Cardiac fibroblast (primary cell): ENCODE measurements at regions not wholly inside any gene's neighbourhood (a gene's known extent, or its start where the extent isn't known, plus 50 kb on each side); places are given as distances from the start of the nearest gene placed in this dataset.

Experiments used
- DNase-seq, 2 donors: peaks; one replicate each; pipeline versions ENCODE4 v3.0.0 to v3.0.0-alpha.2; 2010; ENCODE audit warnings: low read depth in 2 of 2
- H3K4me3 ChIP-seq, 2 donors: replicated peaks in 1 of 2; 1 replicate in 1 of 2; 2 replicates in 1 of 2; pipeline ENCODE4 v1.5.1; 2011; ENCODE audit warnings: low read depth in 2 of 2, low read length in 2 of 2, mild to moderate bottlenecking in 2 of 2, moderate library complexity in 1 of 2
- CTCF ChIP-seq: IDR thresholded peaks from one replicate; pipeline ENCODE4 v1.5.1; 2011; ENCODE audit warnings: low read depth, mild to moderate bottlenecking, low read length, inconsistent platforms

DNA sequence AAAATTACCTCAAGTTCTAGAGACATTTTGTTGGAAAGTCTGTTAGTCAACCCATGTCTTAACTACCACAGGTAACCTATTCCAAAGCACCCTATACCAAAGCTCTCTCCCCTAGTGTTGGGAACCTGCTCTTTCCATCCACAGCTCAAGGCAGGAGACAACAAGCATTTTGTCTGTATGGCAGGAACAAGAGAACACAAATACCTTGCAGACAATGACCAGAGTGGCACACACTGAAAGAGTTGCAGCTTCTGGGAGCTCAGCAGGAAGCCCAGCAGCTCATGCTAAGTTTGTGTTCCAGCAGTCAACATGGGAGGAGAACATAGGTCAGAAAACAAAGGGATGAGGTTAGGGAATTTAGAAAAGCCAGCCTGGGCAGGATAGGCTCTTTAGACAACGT is 300.8 kb downstream of the HHIPL2 start:
- H3K4me3 ChIP-seq = no peak overlapping the region
- DNase-seq = no peak
- no peak for TF ChIP-seq CTCF

DNA sequence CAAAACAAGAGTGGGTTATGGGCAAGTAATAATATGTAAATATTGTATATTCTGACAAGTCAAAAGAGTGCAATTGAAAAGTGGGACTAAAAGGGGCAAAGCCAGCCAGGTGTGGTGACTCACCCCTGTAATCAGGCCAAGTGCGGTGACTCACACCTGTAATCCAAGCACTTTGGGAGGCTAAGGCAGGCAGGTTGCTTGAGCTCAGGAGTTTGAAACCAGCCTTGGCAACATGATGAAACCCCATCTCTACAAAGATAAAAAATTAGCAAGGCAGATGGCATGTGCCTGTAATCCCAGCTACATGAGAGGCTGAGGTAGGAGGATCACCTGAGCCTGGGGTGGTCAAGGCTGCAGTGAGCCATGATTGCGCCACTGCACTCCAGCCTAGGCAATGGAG is 304.0 kb downstream of the HHIPL2 start:
- TF ChIP-seq CTCF = no peak
- DNase-seq = peak in 1 of 2 donors; percentile 5
- H3K4me3 ChIP-seq = no peak overlapping the region

DNA sequence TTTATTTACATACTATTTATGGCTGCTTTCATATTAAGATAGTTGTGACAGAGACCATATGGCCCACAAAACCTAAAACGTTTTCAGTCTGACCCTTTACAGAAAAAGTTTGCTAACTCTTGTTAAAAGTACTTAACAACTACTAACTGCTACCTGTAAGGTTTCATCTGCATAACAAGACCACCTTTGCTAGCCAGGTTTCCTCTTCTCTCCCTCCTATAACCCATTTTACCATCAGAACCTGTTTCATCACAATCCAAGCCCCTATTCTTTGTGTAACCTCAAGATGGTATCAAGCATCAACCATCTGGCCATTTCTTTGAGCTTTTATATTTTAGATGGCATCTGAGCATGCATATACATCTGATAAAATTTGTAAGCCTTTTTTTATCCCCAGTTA is 305.4 kb downstream of the HHIPL2 start:
- TF ChIP-seq CTCF = no peak
- no peak for DNase-seq
- no peak overlapping the region for H3K4me3 ChIP-seq

- TF ChIP-seq CTCF = no peak
- H3K4me3 ChIP-seq = no peak overlapping the region
- DNase-seq = no peak
Measured at GRCh38 chr1:222241410-222241809, 306.5 kb downstream of the HHIPL2 start.

- TF ChIP-seq CTCF = no peak
- no peak overlapping the region for H3K4me3 ChIP-seq
- peak; percentile 52 to 62 for DNase-seq
Measured at GRCh38 chr1:222240536-222241181, 307.2 kb downstream of the HHIPL2 start.

DNA sequence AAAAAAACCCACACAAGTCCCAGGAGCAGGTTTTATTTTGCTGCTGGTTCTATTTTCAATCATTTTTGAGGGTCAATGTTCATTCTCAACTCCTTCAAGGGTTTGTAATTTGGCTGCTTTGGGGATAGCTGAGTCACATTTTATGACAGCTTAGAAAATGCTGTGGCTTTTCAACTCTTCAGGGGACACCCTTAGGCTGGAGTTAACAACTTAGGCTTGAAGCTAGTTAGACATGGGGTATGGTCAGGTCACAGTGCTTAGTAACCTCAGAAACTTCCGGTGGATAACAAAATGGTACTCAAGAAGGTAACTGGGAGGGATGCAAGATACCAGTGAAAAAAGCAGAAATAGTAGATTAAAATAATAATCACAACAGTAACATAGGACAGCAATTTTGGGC is 308.8 kb downstream of the HHIPL2 start:
- TF ChIP-seq CTCF = no peak
- DNase-seq = no peak
- H3K4me3 ChIP-seq = no peak overlapping the region

GRCh38 chr1:222234351-222234750 is 313.6 kb downstream of the HHIPL2 start:
- H3K4me3 ChIP-seq = no peak overlapping the region
- no peak for TF ChIP-seq CTCF
- no peak for DNase-seq
